H1 (cell line): ENCODE measurements at regions not wholly inside any gene's neighbourhood (a gene's known extent, or its start where the extent isn't known, plus 50 kb on each side); places are given as distances from the start of the nearest gene placed in this dataset.

Experiments used
- HDAC2 ChIP-seq, 2 experiments: fragments of 300-600 bp in 1 of 2; sonication (generic) in 1 of 2; IDR thresholded peaks; 2 replicates each; pipeline ENCODE4 v1.6.1; 2011 to 2012; ENCODE audit warnings: low read depth in 2 of 2, low read length in 2 of 2, mild to moderate bottlenecking in 2 of 2, moderate library complexity in 2 of 2, borderline replicate concordance in 1 of 2, inconsistent platforms in 1 of 2
- POLR2AphosphoS5 ChIP-seq: IDR thresholded peaks from 2 replicates; pipeline ENCODE4 v1.6.1; 2011; ENCODE audit warnings: low read depth, low read length
- TF ChIP-seq, protein P1 (sequence below): IDR thresholded peaks from 2 replicates; pipeline ENCODE4 v1.6.1; 2012; ENCODE audit warnings: low read length, inconsistent platforms
- TF ChIP-seq, protein P2 (sequence below), 3 experiments: IDR thresholded peaks; 1 replicate in 2 of 3; 2 replicates in 1 of 3; pipeline versions ENCODE4 v1.5.1 to v1.6.1; 2011; ENCODE audit warnings: low read length in 3 of 3, mild to moderate bottlenecking in 3 of 3, inconsistent platforms in 2 of 3, low read depth in 1 of 3, moderate library complexity in 1 of 3; ENCODE audit not compliant: insufficient read depth in 1 of 3; ENCODE audit errors: control extremely low read depth in 1 of 3

DNA sequence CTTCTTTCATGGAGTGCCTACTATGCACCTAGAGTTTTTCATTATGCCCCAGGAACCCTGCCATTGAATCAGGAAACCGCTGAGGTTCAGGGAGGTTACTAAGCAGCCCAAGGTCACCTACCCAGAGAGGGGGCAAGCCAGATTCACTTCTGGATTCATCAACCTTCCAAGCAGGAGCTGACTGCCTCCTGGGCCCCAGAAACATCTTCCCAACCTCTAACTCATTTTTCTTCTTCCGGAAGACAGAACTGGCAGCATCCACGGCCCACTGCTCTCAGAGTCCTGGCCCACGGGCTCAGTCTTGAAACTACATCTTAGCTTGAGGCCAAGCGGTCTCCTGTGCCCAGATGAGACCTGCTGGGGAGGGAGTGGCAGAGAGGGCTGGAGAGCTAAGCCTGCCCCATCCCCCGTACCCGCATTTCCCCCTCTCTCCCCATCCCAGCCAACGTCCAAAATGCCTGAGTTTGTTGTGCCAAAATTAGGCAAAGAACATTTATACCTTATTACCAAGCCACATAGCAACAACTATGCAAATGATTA lies 281.0 kb downstream of the CDC5L start:
- TF ChIP-seq, protein P1, sequence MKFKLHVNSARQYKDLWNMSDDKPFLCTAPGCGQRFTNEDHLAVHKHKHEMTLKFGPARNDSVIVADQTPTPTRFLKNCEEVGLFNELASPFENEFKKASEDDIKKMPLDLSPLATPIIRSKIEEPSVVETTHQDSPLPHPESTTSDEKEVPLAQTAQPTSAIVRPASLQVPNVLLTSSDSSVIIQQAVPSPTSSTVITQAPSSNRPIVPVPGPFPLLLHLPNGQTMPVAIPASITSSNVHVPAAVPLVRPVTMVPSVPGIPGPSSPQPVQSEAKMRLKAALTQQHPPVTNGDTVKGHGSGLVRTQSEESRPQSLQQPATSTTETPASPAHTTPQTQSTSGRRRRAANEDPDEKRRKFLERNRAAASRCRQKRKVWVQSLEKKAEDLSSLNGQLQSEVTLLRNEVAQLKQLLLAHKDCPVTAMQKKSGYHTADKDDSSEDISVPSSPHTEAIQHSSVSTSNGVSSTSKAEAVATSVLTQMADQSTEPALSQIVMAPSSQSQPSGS = no peak
- TF ChIP-seq HDAC2 (IDR thresholded peaks at IDR 0.05; ENCODE audit: borderline replicate concordance in 1 of 2, low read depth in 2 of 2, low read length in 2 of 2) (no peak), POLR2AphosphoS5 (no peak)
- TF ChIP-seq, protein P2, sequence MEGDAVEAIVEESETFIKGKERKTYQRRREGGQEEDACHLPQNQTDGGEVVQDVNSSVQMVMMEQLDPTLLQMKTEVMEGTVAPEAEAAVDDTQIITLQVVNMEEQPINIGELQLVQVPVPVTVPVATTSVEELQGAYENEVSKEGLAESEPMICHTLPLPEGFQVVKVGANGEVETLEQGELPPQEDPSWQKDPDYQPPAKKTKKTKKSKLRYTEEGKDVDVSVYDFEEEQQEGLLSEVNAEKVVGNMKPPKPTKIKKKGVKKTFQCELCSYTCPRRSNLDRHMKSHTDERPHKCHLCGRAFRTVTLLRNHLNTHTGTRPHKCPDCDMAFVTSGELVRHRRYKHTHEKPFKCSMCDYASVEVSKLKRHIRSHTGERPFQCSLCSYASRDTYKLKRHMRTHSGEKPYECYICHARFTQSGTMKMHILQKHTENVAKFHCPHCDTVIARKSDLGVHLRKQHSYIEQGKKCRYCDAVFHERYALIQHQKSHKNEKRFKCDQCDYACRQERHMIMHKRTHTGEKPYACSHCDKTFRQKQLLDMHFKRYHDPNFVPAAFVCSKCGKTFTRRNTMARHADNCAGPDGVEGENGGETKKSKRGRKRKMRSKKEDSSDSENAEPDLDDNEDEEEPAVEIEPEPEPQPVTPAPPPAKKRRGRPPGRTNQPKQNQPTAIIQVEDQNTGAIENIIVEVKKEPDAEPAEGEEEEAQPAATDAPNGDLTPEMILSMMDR (IDR thresholded peaks at IDR 0.05; ENCODE audit: control extremely low read depth in 1 of 3, insufficient read depth in 1 of 3, low read depth in 1 of 3, low read length in 3 of 3) = no peak
